ENCODE measurements at regions not wholly inside any gene's neighbourhood (a gene's known extent, or its start where the extent isn't known, plus 50 kb on each side); places are given as distances from the start of the nearest gene placed in this dataset.
A peak's percentile ranks its signal among the peaks of the same experiment; 100 is the strongest.

- no peak for DNase-seq (ENCODE audit: low read depth, low spot score)
These were observed 155.0 kb upstream of the MAOA start for GRCh38 chrX:43500996-43501694.

DNA sequence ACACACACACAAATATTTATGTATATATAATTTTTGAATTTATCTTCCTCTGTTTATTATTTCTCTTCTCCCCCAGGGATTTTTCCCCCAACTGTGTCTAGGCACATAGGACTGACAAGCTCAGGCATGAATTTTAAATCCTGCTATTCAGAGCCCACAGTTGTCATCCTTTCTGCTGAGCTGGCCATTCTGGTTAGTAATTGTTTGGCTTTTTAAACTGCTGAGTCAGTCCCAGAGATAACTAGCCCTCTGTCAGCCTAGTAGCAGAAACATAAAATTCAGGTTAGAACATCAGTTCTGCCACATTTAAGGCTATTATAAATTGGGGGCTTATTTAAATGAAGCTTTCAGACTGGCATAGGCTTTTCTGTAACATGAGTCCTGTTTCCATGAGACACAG is 151.7 kb upstream of the MAOA start:
- no peak for DNase-seq (ENCODE audit: low read depth, low spot score)

DNA sequence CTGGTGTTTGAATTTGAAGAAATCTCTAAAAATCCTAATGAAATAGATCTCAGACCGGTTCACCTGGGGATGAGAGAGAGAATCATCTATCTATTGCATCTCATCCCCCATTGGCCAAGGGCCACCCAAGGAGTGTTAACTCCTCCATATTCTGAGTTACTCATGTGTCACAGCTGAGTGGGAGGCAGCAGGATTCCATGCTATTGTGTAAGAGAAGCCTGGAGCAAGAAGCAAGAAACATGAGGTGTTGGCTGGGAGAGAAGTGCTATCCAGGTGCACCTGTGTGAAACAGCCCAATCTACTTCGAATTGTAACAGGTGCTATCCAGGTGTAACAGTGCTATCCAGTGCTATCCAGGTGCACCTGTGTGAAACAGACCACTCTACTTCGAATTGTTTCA is 150.3 kb upstream of the MAOA start:
- no peak for DNase-seq (ENCODE audit: low read depth, low spot score)

DNA sequence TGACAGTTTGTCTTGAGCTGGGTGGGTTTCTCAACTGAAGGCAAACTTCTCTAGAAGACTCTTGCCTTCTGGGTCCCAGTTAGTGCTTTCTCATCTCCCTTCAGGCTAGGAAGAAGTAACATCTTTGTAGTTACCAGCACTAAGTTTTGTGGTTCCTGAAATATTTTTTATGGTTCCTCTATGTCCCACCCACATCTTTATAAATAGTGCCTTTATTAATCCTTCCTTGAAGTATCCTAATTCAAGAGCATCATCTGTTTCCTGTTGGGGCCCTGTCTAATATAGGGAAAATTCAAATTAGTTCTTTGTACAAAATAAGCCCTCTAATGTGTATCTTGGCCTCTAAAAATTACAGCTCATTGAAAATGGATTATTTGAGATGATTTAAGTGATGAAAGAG is 147.4 kb upstream of the MAOA start:
- DNase-seq (ENCODE audit: low read depth, low spot score): no peak

DNA sequence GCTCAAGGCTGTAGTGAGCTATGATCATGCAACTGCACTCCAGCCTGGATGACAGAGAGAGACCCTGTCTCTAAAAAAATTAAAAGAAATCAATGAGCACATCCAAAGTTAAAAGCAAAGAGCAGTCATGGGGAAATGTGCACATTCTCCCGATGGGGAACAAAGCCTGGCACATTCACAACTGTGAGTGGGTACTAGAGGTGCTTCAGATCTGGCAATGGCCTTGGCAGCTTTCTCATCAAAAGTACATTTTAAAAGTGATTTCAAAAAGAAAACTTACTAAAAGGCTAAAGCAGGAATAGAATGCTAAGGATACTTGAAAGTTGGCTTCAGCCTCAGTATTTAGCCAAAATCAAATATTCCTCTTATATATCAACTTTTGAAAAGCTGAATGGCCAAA is 145.9 kb upstream of the MAOA start:
- DNase-seq (ENCODE audit: low read depth, low spot score): no peak

GRCh38 chrX:43513085-43513484 is 143.0 kb upstream of the MAOA start:
- no peak for DNase-seq (ENCODE audit: low read depth, low spot score)

- no peak for DNase-seq (ENCODE audit: low read depth, low spot score)
These were observed 141.3 kb upstream of the MAOA start for GRCh38 chrX:43514820-43515219.

DNA sequence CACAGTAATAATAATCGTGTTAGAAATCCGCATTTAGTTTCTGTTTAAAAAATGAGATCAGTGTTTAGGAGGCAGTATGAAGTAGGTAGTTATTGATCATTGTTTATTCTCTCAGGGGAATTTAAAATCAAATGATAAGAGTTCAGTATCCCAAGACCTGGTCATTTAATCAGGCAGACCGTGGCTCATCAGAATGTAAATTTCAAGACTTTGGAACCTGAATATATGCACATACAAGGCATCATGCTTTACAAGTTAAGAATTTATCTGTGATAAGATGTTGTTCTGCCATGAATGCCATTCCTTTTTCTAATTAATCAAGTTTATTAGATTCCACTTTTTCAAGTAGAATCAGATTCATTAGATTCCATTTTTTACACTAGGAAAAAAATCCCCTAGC is 133.5 kb upstream of the MAOA start:
- DNase-seq (ENCODE audit: low read depth, low spot score): no peak

DNA sequence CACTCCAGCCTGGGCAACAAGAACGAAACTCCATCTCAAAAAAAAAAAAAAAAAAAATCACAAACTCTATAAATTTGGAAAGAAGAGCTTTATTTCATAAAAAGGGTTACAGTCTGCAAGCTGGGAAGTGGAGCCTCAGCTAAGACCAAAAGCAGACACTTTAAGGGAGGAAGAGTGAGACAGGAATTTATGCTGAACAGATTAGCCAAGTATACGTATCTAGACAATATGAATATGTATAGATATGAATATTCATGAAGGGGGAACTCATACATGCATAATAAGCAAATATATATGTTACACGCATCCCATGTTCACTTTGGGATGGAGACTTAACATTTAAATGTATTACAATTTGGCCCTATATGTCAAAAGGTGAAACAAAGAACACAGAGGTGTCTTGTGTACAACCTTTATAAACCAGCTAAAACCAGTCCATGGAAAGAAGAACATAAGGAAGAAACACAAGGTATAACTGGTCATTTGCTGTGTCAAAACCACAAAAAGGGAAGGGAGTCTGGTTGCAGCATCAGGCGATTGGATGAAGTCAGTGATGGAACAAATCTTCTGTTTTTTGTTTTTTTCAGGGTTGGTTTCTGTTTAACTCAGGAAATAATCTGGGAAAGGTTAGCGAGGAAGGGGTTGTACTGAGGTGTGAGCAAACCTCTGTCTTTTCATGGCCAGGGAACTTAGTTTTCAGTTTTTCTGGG is 130.0 kb upstream of the MAOA start:
- no peak for DNase-seq (ENCODE audit: low read depth, low spot score)

- DNase-seq (ENCODE audit: low read depth, low spot score): no peak
These were observed 129.2 kb upstream of the MAOA start for GRCh38 chrX:43526878-43527277.

DNA sequence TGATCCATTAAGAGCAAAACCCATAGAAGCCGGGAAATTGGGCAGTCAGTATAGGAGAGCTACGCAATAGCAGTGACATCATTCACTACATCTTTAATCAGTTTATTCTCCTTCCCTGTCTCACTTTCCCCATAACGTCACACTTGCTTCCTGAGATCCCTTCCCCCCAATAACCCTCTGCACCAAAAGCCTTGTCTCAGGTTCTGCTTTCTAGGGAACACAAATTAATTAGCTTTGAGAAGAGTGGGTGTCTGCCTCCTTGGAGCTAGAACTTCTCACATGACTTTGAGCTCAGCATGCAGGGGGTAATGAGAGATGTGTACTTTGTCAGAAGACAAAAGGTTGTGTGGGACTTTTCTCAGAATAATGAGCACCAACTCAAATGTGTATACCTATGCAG is 128.3 kb upstream of the MAOA start:
- DNase-seq (ENCODE audit: low read depth, low spot score): no peak

- no peak for DNase-seq (ENCODE audit: low read depth, low spot score)
These were observed 125.3 kb upstream of the MAOA start for GRCh38 chrX:43530837-43531236.

DNA sequence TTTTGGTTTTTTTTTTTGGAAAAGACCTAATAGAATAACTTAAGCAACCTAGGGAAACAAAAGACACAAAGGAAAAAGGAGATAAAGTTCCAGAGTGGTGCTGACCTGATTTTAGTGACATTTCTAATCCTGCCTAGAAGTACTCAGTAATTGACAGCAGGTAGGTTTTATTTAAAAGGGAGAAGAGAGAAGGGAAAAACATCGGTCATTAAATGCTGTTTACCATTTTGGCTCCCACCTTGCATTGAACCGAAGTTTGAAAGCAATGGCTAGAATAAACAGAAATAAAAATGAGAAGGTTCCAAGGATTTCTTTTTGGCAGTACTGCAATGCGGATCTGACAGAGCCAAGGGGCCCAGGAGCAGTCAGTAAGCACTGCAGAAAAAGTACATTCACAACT is 115.8 kb upstream of the MAOA start:
- DNase-seq (ENCODE audit: low read depth, low spot score): no peak

DNA sequence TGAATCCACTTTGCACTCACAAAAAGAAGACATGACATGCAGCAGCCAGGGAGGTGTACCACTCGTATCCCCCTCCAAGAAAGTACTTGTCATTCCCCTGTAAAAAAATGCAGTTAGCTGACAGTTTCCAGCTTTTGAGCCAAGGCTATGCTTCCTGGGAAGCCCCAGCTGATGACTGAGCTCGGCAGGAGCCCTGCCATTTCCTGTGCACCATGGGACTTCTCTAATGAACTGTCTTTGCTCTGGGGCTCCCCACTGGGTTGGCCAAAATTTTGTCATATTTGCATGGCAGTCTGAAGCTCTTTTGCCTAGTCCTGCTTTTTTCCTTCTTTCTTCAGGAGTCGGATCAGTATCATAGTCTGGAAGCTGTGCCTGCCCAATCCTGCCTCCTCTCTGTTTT is 104.5 kb upstream of the MAOA start:
- no peak for DNase-seq (ENCODE audit: low read depth, low spot score)

DNA sequence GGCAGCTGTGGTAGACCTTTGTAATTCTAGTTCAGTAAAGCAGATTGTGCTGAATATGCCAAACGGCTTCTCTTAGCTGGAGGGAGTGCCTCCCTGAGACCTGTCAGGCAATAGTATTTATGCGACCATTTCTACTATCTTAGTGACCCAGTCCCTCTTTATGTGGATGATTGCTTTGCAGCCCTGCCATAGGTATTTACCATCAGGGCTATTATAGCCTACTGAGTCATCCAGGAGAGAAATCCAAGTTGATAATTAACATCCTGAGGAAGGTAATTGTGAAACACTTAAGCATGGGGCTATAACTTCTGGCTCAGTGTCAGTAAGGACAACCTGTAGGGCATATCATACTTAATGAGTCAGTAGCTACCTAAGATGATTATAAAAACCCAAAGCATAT is 103.9 kb upstream of the MAOA start:
- DNase-seq (ENCODE audit: low read depth, low spot score): no peak

DNA sequence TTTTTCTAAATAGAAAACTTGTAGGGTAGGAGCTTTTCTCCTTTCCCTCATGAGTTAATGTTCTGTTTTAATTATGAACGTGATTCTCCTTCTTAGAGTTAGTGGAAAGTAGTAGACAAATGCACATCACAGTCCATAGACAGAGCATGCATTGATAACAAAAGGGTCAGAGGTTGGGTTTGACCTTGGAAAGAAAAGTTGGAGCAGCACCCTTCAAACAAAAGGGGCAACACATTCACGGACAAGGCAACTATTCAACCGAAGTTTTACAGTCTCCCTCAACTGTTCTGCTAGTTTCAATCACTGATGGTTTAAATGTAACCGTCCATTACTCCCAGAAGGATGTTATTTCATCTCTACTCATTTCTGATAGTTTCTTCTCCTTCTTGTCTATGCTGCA is 103.4 kb upstream of the MAOA start:
- no peak for DNase-seq (ENCODE audit: low read depth, low spot score)

GRCh38 chrX:43553257-43553656 is 102.8 kb upstream of the MAOA start:
- DNase-seq (ENCODE audit: low read depth, low spot score): no peak

DNA sequence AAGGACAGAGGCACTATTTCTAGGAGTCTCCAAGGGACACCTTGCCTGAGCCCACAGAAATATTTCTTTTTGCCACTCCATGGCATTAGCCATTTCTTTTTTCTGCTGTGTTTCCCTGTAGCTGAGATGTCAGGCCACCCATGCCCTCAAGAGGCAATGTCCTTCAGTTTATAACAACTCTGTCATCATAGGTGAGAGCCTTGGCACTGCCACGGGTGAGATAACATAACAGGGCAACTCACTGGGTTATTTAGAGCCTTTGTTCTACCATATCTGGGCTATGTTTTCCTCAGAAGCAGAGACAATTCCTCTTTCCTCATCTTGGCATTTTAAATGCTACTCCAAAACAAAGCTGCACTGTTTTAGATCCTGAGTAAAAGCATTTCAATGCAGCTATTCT is 99.9 kb upstream of the MAOA start:
- DNase-seq (ENCODE audit: low read depth, low spot score): no peak

DNA sequence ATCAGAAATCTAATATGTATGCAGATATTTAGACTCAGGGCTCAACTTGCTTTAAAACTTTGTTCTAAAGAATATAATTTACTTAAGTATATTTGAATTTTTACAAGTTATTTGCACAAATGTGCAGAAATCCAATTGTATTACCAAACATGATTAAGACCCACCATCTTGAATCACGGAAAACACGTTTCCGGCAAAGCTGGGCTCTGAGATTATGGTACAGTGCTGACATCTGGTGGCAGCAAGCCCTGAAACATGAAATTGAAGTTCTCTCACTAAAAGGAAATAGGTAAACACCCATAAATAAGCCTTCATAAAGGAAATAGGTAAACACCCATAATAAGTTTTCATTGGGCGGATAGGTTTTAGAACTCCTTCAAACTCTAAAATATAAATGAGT is 98.3 kb upstream of the MAOA start:
- peak; percentile 32 for DNase-seq (ENCODE audit: low read depth, low spot score)

- DNase-seq (ENCODE audit: low read depth, low spot score): no peak
These were observed 96.5 kb upstream of the MAOA start for GRCh38 chrX:43559644-43560043.

GRCh38 chrX:43560247-43560946 is 95.7 kb upstream of the MAOA start:
- DNase-seq (ENCODE audit: low read depth, low spot score): no peak

GRCh38 chrX:43562372-43562771 is 93.7 kb upstream of the MAOA start:
- DNase-seq (ENCODE audit: low read depth, low spot score): no peak

- no peak for DNase-seq (ENCODE audit: low read depth, low spot score)
These were observed 91.1 kb upstream of the MAOA start for GRCh38 chrX:43564953-43565352.
